ENCODE measurements at regions not wholly inside any gene's neighbourhood (a gene's known extent, or its start where the extent isn't known, plus 50 kb on each side); places are given as distances from the start of the nearest gene placed in this dataset.
"Not testable (repeated sequence)": the region's sequence is repeated elsewhere in the genome, so short reads cannot be mapped to it uniquely, and the experiment has no call there.

DNA sequence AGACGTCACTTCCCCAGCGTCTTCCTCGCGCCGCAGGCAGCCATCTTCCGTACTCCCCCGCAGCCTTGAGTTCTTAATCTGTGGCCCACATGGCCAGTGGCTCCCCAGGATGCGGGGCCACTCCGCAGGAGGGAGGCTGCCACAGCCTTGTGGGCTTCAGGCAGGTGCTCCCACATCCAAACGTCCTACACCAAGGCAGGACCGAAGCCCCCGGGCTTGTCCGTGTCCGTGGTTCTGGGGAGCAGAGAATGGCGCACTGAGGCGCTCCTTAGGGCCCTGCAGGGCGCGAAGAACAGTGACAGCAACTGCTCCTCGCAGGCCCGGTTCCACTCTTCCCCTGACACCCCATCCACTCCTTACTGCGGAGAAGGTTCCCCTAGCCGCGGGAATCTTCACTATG, 755.8 kb downstream of the PRIM2 start:
- no peak for DNase-seq (ENCODE audit: low read depth in 2 of 2)

DNA sequence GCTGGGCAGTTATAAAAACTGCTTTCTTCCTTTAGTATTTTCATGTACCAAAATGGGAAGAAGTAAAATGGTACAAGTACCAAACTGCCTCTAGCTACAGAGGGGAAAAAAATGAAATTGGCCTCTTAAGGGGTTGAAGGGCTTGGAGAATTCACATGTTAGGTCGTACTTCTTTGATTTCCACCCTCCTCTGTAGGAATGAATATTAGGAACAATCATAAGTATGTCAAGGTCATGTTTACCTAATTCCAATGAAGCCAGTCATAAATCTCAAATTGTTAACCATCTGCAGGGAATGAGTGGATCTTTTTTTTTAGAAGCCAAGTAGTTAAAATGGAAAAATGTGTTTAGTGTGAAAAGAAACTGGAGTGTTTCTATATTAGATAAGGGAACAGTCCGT, 772.6 kb downstream of the PRIM2 start:
- DNase-seq (ENCODE audit: low read depth in 2 of 2), result not testable (repeated sequence)

DNA sequence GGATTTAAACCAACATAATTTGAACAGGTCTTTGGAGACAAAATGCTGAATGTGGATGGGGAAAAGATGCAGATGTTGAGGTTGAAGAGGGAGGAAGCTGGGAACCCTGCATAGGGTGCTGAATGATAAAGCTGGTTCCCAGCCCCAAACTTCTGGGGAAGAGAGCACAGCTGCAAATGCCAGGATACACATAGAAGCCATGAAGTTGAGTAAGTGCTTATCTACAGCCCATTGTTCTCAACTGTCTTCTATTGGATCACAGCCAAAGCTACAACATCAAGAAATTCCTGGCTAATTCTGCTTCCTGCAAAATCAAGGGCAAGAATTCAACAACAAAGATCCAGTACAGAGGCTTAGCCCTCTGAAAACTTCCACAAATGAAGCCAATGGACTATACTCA, 779.8 kb downstream of the PRIM2 start:
- DNase-seq (ENCODE audit: low read depth in 2 of 2), result not testable (repeated sequence)

- DNase-seq (ENCODE audit: low read depth in 2 of 2), result no peak
These were observed 796.5 kb downstream of the PRIM2 start for GRCh38 chr6:58113960-58114359.

DNA sequence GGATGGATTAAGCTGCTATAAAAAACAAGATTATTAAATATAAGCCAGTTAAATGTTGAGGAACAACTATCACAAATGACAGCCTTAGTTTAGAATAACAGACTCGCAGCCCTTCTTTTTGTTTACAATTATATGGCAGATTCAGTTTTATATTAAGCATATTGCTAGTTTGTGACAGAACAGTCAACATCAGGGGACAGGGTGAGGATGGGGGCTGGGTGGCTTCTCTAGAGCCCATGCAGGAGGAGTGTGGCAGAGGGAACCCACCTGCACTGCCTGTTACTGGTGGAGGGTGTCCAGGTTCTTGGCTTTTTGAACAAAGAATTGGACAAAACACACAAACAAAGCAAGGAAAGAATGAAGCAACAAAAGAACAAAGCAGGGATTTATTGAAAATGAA, 799.7 kb downstream of the PRIM2 start:
- not testable (repeated sequence) for DNase-seq (ENCODE audit: low read depth in 2 of 2)

GRCh38 chr6:58121616-58122015, 804.2 kb downstream of the PRIM2 start:
- not testable (repeated sequence) for DNase-seq (ENCODE audit: low read depth in 2 of 2)

DNA sequence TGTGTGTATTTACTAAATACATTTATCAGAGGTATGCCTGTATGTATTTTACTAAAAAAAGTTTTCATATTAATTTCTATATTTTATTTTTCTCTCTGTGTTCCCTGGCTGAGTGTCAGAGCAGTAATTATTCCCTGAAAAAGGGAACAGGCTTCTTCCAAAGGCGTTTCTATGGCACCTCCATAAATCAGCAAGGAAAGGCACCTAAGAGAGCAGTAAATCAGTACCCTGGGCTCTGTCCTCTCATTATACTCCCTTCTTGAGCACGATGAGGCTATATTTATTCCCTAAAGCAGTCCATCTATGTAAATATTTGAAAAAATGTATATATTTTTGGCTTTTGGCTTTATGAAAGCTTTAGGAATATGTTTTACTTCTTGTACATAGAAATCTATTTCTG, 806.3 kb downstream of the PRIM2 start:
- not testable (repeated sequence) for DNase-seq (ENCODE audit: low read depth in 2 of 2)

DNA sequence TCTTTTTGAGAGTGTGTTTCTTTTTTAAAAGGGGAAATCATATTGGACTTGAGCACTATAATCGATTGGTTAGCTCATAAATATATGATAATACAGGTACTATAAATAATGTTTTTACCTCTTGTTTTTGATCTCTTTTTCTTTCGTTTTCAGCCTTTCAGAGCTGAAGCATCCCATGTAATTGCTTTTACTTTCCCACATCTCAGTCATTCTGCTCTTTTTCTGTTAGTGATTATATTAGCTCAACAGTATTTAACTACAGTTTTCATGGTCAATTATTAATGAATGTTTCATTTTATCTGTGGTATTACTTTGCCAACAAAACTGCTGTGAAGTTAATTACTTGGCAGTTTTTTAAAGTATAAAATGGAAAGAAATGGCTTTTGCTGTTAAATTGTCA, 811.1 kb downstream of the PRIM2 start:
- not testable (repeated sequence) for DNase-seq (ENCODE audit: low read depth in 2 of 2)

DNA sequence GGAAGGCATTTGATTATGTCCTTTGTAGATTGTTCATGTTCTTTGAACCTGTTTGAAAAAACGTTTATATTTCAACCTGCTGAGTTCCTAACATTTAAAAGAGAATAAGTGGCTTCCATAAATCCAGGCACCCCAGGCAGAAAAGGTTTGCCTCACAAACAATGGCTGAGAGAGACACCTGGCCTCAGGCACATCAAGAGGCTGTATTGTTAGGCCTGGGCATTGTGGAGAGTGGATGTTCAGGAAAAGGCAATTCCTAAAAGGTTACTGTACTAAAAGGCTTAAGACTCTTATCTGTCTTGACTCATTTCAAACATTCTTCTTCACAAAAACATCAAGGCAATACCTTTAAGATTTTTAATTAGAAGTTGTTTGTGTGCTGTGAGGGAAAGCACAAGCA, 811.7 kb downstream of the PRIM2 start:
- DNase-seq (ENCODE audit: low read depth in 2 of 2), result not testable (repeated sequence)

GRCh38 chr6:58139746-58140145, 822.3 kb downstream of the PRIM2 start:
- DNase-seq (ENCODE audit: low read depth in 2 of 2), result not testable (repeated sequence)

DNA sequence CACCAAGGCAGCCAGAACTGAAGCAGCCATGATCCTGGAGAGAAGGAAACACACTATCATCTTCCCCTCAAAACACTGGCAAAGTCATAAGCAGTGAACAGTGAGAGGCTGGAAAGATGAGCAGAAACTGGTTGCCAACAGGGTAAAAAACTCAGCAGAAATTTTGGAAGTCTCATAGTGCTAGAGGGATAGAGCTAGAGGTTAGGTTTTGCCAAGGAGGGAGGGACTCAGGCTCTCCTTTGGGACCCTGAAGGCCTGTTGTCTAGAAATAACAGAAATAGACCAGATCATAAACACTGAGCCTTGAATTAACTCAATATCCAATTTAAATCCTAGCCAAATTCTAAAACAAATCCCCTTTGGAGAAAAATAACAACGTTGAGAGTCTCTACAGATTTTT, 853.6 kb downstream of the PRIM2 start:
- DNase-seq (ENCODE audit: low read depth in 2 of 2), result not testable (repeated sequence)

DNA sequence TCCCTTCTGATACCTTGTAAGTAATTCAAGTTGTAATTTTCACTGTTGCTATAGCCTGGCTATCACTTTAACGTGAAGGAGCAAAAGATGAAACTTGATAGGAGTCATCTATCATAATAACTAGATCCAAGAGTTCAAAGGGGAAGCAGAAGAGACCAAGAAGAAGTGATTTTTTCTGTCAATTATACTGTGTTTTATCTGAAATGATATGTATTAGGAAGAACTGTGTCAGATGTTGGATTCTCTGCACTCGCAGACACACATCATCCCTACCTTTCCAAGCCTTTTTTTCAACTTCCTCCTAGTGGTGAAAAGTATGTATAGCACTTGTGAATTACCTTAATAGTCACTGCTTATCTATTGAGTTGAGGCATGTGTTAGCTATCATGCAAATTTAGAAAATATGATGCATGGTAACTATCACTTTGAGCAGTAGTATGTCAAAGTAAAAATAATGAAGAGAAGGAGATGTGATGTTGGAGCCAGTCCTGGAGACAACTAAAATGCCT, 864.2 kb downstream of the PRIM2 start:
- not testable (repeated sequence) for DNase-seq (ENCODE audit: low read depth in 2 of 2)

DNA sequence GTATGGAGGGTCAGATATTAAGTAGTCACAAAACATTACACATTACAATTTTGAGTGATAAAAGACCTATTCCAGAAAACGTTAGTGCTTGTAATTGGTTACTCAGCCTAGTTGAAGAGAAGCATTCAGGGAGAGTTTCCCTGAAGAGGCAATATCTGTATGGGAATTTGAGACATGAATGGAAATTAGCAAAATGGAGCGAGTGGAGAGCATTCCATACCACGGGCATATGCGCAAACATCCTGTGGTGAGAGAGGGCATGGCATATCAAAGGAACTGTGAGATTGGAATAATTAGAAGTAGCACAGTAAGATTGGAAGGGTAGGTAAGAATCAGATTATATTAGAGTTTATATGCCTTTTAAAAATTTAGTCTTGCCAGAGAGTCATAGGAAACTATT, 867.9 kb downstream of the PRIM2 start:
- DNase-seq (ENCODE audit: low read depth in 2 of 2), result not testable (repeated sequence)

DNA sequence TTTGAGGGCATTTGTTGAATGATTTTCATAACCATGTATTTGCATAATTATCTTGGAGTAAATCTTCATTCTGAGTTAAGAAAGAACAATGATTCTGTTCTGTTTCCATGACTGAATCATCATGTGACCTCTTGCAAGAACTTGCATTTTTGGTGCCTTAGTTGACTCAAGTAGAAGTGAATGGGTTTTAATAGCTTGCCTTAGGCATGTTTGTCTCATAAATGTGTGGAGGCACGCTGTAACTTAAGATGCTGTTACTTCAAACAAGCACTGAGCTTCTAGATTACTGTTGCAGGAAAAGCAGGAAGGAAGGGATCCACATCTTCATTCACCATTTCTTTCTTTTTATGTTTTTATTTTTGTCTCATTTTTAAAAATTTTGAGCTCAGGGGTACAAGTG, 875.8 kb downstream of the PRIM2 start:
- not testable (repeated sequence) for DNase-seq (ENCODE audit: low read depth in 2 of 2)

GRCh38 chr6:58198301-58198700, 880.9 kb downstream of the PRIM2 start:
- DNase-seq (ENCODE audit: low read depth in 2 of 2), result peak; percentile 4 to 9

DNA sequence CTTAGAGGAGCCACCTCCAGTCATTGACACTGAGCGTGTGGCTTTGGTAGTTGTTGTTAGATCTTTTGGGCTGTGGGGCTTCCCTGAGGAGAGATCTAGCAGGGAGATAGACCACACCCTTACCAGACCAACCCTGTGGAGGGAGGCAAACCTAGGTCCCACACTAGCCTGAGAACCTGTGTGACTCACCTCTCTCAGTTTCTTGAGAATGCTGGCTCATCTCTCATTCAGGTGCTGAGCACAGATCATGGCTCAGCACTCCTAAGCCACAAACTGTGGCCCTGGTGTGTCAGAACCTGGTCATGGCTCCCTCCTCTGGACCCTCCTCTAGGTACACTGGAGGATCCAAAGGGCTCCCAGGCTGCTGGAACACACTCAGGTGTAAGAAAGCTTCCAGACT, 919.7 kb downstream of the PRIM2 start:
- DNase-seq (ENCODE audit: low read depth in 2 of 2), result not testable (repeated sequence)

DNA sequence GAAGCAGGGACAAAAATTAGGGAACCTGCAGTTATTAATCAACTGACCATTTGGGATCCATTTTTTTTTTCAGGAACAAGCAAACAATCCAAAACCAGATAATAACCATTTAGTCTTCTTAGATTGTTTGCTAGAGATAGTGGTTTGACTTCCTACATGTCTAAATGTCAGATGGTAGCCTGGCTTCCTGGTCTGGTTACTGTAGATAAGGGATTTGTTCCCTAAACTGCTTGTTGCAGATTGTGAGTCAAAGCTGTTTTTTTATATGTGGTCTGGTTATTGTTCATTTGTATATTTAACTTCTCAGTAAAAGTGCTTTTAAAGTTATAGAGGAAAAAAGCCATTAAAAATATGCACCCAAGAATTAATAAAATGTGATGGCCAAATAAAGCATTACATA, 921.0 kb downstream of the PRIM2 start:
- not testable (repeated sequence) for DNase-seq (ENCODE audit: low read depth in 2 of 2)

- DNase-seq (ENCODE audit: low read depth in 2 of 2), result not testable (repeated sequence)
These were observed 940.2 kb downstream of the PRIM2 start for GRCh38 chr6:58257625-58258024.

DNA sequence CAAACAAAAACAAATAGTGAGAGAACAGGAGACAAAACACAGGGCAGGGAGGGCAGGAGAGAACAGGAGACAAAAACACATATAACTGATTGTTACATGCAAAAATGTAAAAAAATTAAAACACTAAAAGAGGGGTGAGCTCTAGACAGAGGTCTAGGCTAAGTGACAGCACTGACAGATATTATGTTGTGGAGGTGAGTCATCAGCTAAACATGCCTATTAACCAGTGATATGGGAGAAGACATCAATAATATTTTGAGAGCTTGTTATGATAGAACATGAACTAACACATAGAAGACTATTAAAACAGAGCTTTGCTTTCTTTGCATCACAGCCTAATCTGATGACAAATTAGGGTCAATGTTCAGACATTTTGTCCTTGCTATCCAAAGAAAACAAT, 972.7 kb downstream of the PRIM2 start:
- DNase-seq (ENCODE audit: low read depth in 2 of 2), result no peak

GRCh38 chr6:58291319-58291718, 973.9 kb downstream of the PRIM2 start:
- not testable (repeated sequence) for DNase-seq (ENCODE audit: low read depth in 2 of 2)

DNA sequence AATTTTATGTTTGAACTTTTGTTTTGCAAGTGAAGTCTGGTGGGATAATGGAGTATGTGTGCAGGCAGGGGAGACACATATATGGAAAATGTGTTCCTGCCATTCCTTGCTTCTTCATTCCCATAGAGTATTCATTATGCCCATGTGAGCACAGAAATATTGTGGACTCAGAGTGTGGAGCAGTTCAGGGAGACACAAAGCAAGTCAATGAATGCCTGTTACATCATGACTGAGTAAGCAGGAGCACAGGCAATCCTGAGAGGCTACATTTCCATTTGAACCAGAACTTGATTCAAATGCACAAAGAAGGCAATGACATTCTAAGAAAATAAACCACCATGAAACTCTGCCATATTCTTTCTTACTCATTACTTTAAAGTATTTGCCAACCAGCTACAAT, 990.5 kb downstream of the PRIM2 start:
- not testable (repeated sequence) for DNase-seq (ENCODE audit: low read depth in 2 of 2)

DNA sequence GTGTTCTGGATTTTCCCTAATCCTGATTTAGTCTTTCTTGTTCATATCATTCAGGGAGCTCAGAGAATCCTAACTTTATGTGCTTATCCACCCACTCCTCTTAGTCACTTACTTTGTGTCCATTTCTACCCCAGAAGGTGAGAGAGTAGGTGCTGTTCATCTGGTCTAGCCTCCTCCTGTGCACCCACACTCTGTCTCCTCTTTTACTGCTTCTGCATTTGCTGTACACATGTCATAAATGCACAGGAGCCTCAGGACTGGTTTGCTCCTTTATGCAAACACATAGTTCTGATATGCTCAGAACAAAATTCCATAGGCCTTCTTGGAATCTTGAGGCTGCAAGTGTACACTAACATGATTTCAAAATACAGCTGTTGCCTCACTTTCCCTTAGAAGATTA, 1014.7 kb downstream of the PRIM2 start:
- not testable (repeated sequence) for DNase-seq (ENCODE audit: low read depth in 2 of 2)

DNA sequence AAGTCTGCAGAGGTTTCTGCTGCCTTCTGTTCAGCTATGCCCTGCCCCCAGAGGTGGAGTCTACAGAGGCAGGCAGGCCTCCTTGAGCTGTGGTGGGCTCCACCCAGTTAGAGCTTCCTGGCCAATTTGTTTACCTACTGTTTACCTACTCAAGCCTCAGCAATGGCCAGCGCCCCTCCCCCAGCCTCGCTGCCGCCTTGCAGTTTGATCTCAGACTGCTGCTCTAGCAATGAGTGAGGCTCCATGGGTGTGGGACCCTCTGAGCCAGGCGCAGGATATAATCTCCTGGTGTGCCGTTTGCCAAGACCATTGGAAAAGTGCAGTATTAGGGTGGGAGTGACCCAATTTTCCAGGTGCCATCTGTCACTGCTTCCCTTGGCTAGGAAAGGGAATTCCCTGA, 1024.9 kb downstream of the PRIM2 start:
- DNase-seq (ENCODE audit: low read depth in 2 of 2), result not testable (repeated sequence)

GRCh38 chr6:58347534-58347933, 1030.1 kb downstream of the PRIM2 start:
- not testable (repeated sequence) for DNase-seq (ENCODE audit: low read depth in 2 of 2)

All from fibroblast of skin of left quadriceps (primary cell).